Mammary epithelial cell (primary cell): ENCODE measurements at regions not wholly inside any gene's neighbourhood (a gene's known extent, or its start where the extent isn't known, plus 50 kb on each side); places are given as distances from the start of the nearest gene placed in this dataset.

Experiments
- EZH2 ChIP-seq: IDR thresholded peaks from 2 replicates; pipeline ENCODE4 v1.6.1; 2012; ENCODE audit warnings: low read length, inconsistent platforms, borderline replicate concordance
- TF ChIP-seq, protein P1 (sequence below), 2 donors: IDR thresholded peaks in 1 of 2; conservative IDR thresholded peaks in 1 of 2; 2 replicates each; pipeline ENCODE4 v1.5.1; 2011 to 2012; ENCODE audit warnings: inconsistent platforms in 2 of 2, low read length in 2 of 2, mild to moderate bottlenecking in 2 of 2, control low read depth in 1 of 2, low read depth in 1 of 2; ENCODE audit not compliant: insufficient read depth in 1 of 2; ENCODE audit errors: extremely low read depth in 1 of 2

DNA sequence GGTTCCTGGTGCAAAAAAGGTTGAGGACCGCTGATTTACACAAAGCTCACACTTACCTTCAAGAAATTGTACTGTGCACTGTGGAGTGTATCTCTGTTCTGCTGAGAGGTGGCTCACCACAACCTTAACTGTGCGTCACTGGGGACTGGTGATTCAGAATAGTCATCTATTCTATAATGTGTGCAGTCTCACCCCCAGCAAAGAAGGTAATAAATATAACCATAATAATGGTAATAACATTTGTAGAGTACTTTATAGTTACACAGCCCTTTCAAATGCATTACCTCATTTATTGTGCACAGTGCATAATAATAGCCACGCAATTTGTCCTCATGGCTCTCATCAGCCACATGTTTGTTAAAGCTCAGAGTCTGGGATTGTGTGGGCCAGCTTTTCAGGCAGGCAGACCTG lies 59.4 kb upstream of the DUSP10 start:
- TF ChIP-seq, protein P1, sequence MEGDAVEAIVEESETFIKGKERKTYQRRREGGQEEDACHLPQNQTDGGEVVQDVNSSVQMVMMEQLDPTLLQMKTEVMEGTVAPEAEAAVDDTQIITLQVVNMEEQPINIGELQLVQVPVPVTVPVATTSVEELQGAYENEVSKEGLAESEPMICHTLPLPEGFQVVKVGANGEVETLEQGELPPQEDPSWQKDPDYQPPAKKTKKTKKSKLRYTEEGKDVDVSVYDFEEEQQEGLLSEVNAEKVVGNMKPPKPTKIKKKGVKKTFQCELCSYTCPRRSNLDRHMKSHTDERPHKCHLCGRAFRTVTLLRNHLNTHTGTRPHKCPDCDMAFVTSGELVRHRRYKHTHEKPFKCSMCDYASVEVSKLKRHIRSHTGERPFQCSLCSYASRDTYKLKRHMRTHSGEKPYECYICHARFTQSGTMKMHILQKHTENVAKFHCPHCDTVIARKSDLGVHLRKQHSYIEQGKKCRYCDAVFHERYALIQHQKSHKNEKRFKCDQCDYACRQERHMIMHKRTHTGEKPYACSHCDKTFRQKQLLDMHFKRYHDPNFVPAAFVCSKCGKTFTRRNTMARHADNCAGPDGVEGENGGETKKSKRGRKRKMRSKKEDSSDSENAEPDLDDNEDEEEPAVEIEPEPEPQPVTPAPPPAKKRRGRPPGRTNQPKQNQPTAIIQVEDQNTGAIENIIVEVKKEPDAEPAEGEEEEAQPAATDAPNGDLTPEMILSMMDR (conservative IDR thresholded peaks at IDR 0.05 in 1 of 2, IDR thresholded peaks at IDR 0.05 in 1 of 2; ENCODE audit: extremely low read depth in 1 of 2, insufficient read depth in 1 of 2, low read depth in 1 of 2, low read length in 2 of 2) = no peak
- TF ChIP-seq EZH2 = no peak
